OCI-LY7 (cell line): ENCODE measurements at regions not wholly inside any gene's neighbourhood (a gene's known extent, or its start where the extent isn't known, plus 50 kb on each side); places are given as distances from the start of the nearest gene placed in this dataset.

Experiments used
- EZH2phosphoT487 ChIP-seq: fragments of 200-600 bp; sonication (generic); IDR thresholded peaks from 2 replicates; pipeline ENCODE4 v1.6.1; 2018; ENCODE audit warnings: low read depth, borderline replicate concordance, mild to moderate bottlenecking, mixed run types, antibody characterized with exemption, low read length, moderate library complexity, mixed read lengths
- TF ChIP-seq, protein P1 (sequence below): fragments of 200-600 bp; sonication (generic); conservative IDR thresholded peaks from 2 replicates; pipeline ENCODE4 v1.5.1; 2014; ENCODE audit warnings: mild to moderate bottlenecking, antibody characterized with exemption, low read length, moderate library complexity, mixed read lengths

DNA sequence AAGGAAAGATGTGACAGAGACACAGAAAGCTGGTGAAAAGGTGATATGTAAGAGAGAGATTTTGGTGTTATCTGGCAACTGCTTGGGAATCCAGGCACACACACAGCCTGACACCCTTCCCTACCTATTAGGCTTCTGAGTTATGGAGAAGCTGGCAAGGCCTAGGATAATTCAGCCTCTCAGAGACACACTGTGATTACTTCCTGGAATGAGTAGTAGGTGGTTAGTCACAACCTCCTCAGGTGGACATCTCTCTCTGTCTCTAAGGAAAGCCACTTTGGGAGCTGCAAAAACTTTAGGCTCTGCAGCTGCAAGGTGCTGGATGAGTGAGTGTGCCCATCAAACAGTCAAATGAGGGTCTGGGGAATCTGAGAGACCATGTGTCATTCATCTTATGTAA is 201.9 kb downstream of the PDCD6IP start:
- TF ChIP-seq, protein P1, sequence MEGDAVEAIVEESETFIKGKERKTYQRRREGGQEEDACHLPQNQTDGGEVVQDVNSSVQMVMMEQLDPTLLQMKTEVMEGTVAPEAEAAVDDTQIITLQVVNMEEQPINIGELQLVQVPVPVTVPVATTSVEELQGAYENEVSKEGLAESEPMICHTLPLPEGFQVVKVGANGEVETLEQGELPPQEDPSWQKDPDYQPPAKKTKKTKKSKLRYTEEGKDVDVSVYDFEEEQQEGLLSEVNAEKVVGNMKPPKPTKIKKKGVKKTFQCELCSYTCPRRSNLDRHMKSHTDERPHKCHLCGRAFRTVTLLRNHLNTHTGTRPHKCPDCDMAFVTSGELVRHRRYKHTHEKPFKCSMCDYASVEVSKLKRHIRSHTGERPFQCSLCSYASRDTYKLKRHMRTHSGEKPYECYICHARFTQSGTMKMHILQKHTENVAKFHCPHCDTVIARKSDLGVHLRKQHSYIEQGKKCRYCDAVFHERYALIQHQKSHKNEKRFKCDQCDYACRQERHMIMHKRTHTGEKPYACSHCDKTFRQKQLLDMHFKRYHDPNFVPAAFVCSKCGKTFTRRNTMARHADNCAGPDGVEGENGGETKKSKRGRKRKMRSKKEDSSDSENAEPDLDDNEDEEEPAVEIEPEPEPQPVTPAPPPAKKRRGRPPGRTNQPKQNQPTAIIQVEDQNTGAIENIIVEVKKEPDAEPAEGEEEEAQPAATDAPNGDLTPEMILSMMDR: no peak
- TF ChIP-seq EZH2phosphoT487: no peak
